ENCODE measurements at regions not wholly inside any gene's neighbourhood (a gene's known extent, or its start where the extent isn't known, plus 50 kb on each side); places are given as distances from the start of the nearest gene placed in this dataset.

GRCh38 chr22:19637408-19638281, 76.7 kb upstream of the SEPTIN5 start:
- Mint-ChIP-seq H3K36me3 (ENCODE audit: low read depth) (no peaks in the 10 kb centered on the region), H3K4me1 (no peaks in the 10 kb centered on the region), H3K4me3 (no peak overlapping the region), H3K9me3 (no peaks in the 10 kb centered on the region), H3K27me3 (peaks cover 5% of the 10 kb centered on the region), H3K27ac (no peak overlapping the region)
- no peak for DNase-seq
- ATAC-seq: no peak

GRCh38 chr22:19638282-19639015, 75.9 kb upstream of the SEPTIN5 start:
- Mint-ChIP-seq H3K9me3 (no peaks in the 10 kb centered on the region), H3K27ac (no peak overlapping the region), H3K4me3 (no peak overlapping the region), H3K27me3 (peaks cover 5% of the 10 kb centered on the region), H3K36me3 (ENCODE audit: low read depth) (no peaks in the 10 kb centered on the region), H3K4me1 (no peaks in the 10 kb centered on the region)
- no peak for DNase-seq
- ATAC-seq: no peak

- Mint-ChIP-seq H3K4me1 (no peaks in the 10 kb centered on the region), H3K4me3 (no peak overlapping the region), H3K27me3 (peaks cover 5% of the 10 kb centered on the region), H3K9me3 (no peaks in the 10 kb centered on the region), H3K36me3 (ENCODE audit: low read depth) (no peaks in the 10 kb centered on the region), H3K27ac (no peak overlapping the region)
- DNase-seq (no peak), ATAC-seq (no peak)
Measured at GRCh38 chr22:19639610-19640135, 74.6 kb upstream of the SEPTIN5 start.

- H3K27ac Mint-ChIP-seq: no peak overlapping the region
- ATAC-seq (no peak), DNase-seq (no peak)
- H3K27me3 Mint-ChIP-seq: peaks cover 10% of the 10 kb centered on the region
- H3K9me3 Mint-ChIP-seq: no peaks in the 10 kb centered on the region
- H3K36me3 Mint-ChIP-seq (ENCODE audit: low read depth): no peaks in the 10 kb centered on the region
- no peak overlapping the region for H3K4me3 Mint-ChIP-seq
- no peaks in the 10 kb centered on the region for H3K4me1 Mint-ChIP-seq
Measured at GRCh38 chr22:19640306-19640705, 74.0 kb upstream of the SEPTIN5 start.

- Mint-ChIP-seq H3K27me3 (peaks cover 19% of the 10 kb centered on the region), H3K9me3 (peaks cover 1% of the 10 kb centered on the region), H3K4me3 (no peak overlapping the region), H3K4me1 (no peaks in the 10 kb centered on the region), H3K27ac (no peak overlapping the region), H3K36me3 (ENCODE audit: low read depth) (no peaks in the 10 kb centered on the region)
- DNase-seq: no peak
- no peak for ATAC-seq
Measured at GRCh38 chr22:19641254-19641982, 72.9 kb upstream of the SEPTIN5 start.

- no peak for DNase-seq
- no peak overlapping the region for H3K27ac Mint-ChIP-seq
Measured at GRCh38 chr22:19641983-19642451, 72.3 kb upstream of the SEPTIN5 start.

GRCh38 chr22:19643448-19644313, 70.6 kb upstream of the SEPTIN5 start:
- peaks cover 27% of the 10 kb centered on the region for H3K27me3 Mint-ChIP-seq
- H3K4me1 Mint-ChIP-seq: no peaks in the 10 kb centered on the region
- ATAC-seq (no peak), DNase-seq (no peak)
- H3K9me3 Mint-ChIP-seq: peaks cover 19% of the 10 kb centered on the region
- peaks cover 7% of the 10 kb centered on the region for H3K36me3 Mint-ChIP-seq (ENCODE audit: low read depth)
- no peak overlapping the region for H3K27ac Mint-ChIP-seq
- H3K4me3 Mint-ChIP-seq: no peak overlapping the region

More at GRCh38 chr22:19641983-19642451, 72.3 kb upstream of the SEPTIN5 start:
- H3K4me3 Mint-ChIP-seq: no peak overlapping the region
- H3K9me3 Mint-ChIP-seq: peaks cover 7% of the 10 kb centered on the region
- no peaks in the 10 kb centered on the region for H3K4me1 Mint-ChIP-seq
- no peaks in the 10 kb centered on the region for H3K36me3 Mint-ChIP-seq (ENCODE audit: low read depth)
- no peak for ATAC-seq
- peaks cover 20% of the 10 kb centered on the region for H3K27me3 Mint-ChIP-seq

GRCh38 chr22:19644314-19645223, 69.7 kb upstream of the SEPTIN5 start:
- H3K27me3 Mint-ChIP-seq: peaks cover 27% of the 10 kb centered on the region
- ATAC-seq (no peak), DNase-seq (no peak)
- H3K9me3 Mint-ChIP-seq: peaks cover 25% of the 10 kb centered on the region
- H3K27ac Mint-ChIP-seq: no peak overlapping the region
- H3K4me3 Mint-ChIP-seq: no peak overlapping the region
- peaks cover 7% of the 10 kb centered on the region for H3K36me3 Mint-ChIP-seq (ENCODE audit: low read depth)
- no peaks in the 10 kb centered on the region for H3K4me1 Mint-ChIP-seq

- H3K36me3 Mint-ChIP-seq (ENCODE audit: low read depth): peaks cover 7% of the 10 kb centered on the region
- H3K27me3 Mint-ChIP-seq: peaks cover 26% of the 10 kb centered on the region
- H3K4me3 Mint-ChIP-seq: no peak overlapping the region
- no peak overlapping the region for H3K27ac Mint-ChIP-seq
- no peaks in the 10 kb centered on the region for H3K4me1 Mint-ChIP-seq
- peaks cover 25% of the 10 kb centered on the region for H3K9me3 Mint-ChIP-seq
- ATAC-seq (no peak), DNase-seq (no peak)
Measured at GRCh38 chr22:19645391-19645790, 68.9 kb upstream of the SEPTIN5 start.

- Mint-ChIP-seq H3K27ac (no peak overlapping the region), H3K4me1 (no peaks in the 10 kb centered on the region), H3K9me3 (peaks cover 25% of the 10 kb centered on the region), H3K27me3 (peaks cover 28% of the 10 kb centered on the region), H3K4me3 (no peak overlapping the region), H3K36me3 (ENCODE audit: low read depth) (peaks cover 7% of the 10 kb centered on the region)
- no peak for ATAC-seq
- no peak for DNase-seq
Measured at GRCh38 chr22:19645905-19646304, 68.4 kb upstream of the SEPTIN5 start.

GRCh38 chr22:19646383-19646782, 67.9 kb upstream of the SEPTIN5 start:
- no peak for ATAC-seq
- no peak overlapping the region for H3K4me3 Mint-ChIP-seq
- H3K36me3 Mint-ChIP-seq (ENCODE audit: low read depth): peaks cover 7% of the 10 kb centered on the region
- no peak for DNase-seq
- H3K27ac Mint-ChIP-seq: no peak overlapping the region
- peaks cover 29% of the 10 kb centered on the region for H3K27me3 Mint-ChIP-seq
- peaks cover 25% of the 10 kb centered on the region for H3K9me3 Mint-ChIP-seq
- H3K4me1 Mint-ChIP-seq: no peaks in the 10 kb centered on the region

- no peak for ATAC-seq
- H3K27me3 Mint-ChIP-seq: peaks cover 29% of the 10 kb centered on the region
- no peak overlapping the region for H3K27ac Mint-ChIP-seq
- H3K9me3 Mint-ChIP-seq: peaks cover 25% of the 10 kb centered on the region
- H3K36me3 Mint-ChIP-seq (ENCODE audit: low read depth): peaks cover 7% of the 10 kb centered on the region
- no peak for DNase-seq
- no peak overlapping the region for H3K4me3 Mint-ChIP-seq
- H3K4me1 Mint-ChIP-seq: no peaks in the 10 kb centered on the region
Measured at GRCh38 chr22:19648419-19648929, 65.8 kb upstream of the SEPTIN5 start.

GRCh38 chr22:19652316-19652715, 62.0 kb upstream of the SEPTIN5 start:
- Mint-ChIP-seq H3K4me3 (no peak overlapping the region), H3K27me3 (peaks cover 11% of the 10 kb centered on the region), H3K9me3 (peaks cover 15% of the 10 kb centered on the region), H3K27ac (no peak overlapping the region), H3K36me3 (ENCODE audit: low read depth) (peaks cover 8% of the 10 kb centered on the region), H3K4me1 (no peaks in the 10 kb centered on the region)
- DNase-seq: no peak
- ATAC-seq: no peak
